ENCODE measurements at regions not wholly inside any gene's neighbourhood (a gene's known extent, or its start where the extent isn't known, plus 50 kb on each side); places are given as distances from the start of the nearest gene placed in this dataset.

DNA sequence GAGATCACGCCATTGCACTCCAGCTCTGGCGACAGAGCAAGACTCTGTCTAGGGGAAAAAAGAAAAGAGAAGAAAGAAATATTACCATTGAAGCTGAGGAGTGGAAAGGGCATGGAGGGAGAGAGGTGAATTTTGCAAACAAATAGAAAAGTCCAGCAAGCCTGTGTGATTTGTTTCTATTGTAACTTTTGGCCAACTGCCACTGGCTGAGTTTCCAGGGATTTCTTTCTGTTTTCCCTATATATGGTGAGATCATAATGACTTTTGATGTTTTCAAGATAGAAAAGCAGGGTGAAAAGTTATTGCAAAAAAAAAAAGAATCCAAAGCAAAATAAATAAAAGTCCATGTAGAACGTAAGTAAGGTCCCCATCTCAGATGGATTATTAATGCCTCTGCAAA is 184.2 kb upstream of the RALGAPA2 start:
- no peak overlapping the region for H3K27ac ChIP-seq (ENCODE audit: low read length)
- H3K9me2 ChIP-seq (replicated peaks; ENCODE audit: insufficient read depth, low read length) = no peaks in the 10 kb centered on the region
- no peaks in the 10 kb centered on the region for H3K4me1 ChIP-seq (ENCODE audit: low read length)
- no peak overlapping the region for H3K4me3 ChIP-seq (ENCODE audit: low read length)
- DNase-seq = no peak
- no peaks in the 10 kb centered on the region for H3K27me3 ChIP-seq (ENCODE audit: low read length)
- H3K9ac ChIP-seq (ENCODE audit: low read length) = no peak overlapping the region
- no peak overlapping the region for H3K4me2 ChIP-seq (ENCODE audit: low read depth, low read length, poor library complexity, severe bottlenecking)
- H3K79me2 ChIP-seq (ENCODE audit: low read length) = no peaks in the 10 kb centered on the region
- H3K36me3 ChIP-seq (ENCODE audit: insufficient read depth, low read length) = no peaks in the 10 kb centered on the region
- no peaks in the 10 kb centered on the region for H3K9me3 ChIP-seq (ENCODE audit: low read length)
- no peak overlapping the region for H2AFZ ChIP-seq (ENCODE audit: low read length)
- no peaks in the 10 kb centered on the region for H4K20me1 ChIP-seq (ENCODE audit: insufficient read depth, low read depth, low read length)

- Histone ChIP-seq H3K27me3 (ENCODE audit: low read length) (no peaks in the 10 kb centered on the region), H3K4me2 (ENCODE audit: low read depth, low read length, poor library complexity, severe bottlenecking) (no peak overlapping the region), H3K9ac (ENCODE audit: low read length) (no peak overlapping the region), H3K4me1 (ENCODE audit: low read length) (no peaks in the 10 kb centered on the region), H2AFZ (ENCODE audit: low read length) (no peak overlapping the region), H3K27ac (ENCODE audit: low read length) (no peak overlapping the region), H3K9me2 (replicated peaks; ENCODE audit: insufficient read depth, low read length) (no peaks in the 10 kb centered on the region), H3K4me3 (ENCODE audit: low read length) (no peak overlapping the region), H3K36me3 (ENCODE audit: insufficient read depth, low read length) (no peaks in the 10 kb centered on the region), H4K20me1 (ENCODE audit: insufficient read depth, low read depth, low read length) (no peaks in the 10 kb centered on the region), H3K79me2 (ENCODE audit: low read length) (no peaks in the 10 kb centered on the region), H3K9me3 (ENCODE audit: low read length) (no peaks in the 10 kb centered on the region)
- no peak for DNase-seq
These were observed 183.1 kb upstream of the RALGAPA2 start for GRCh38 chr20:20895537-20895936.

DNA sequence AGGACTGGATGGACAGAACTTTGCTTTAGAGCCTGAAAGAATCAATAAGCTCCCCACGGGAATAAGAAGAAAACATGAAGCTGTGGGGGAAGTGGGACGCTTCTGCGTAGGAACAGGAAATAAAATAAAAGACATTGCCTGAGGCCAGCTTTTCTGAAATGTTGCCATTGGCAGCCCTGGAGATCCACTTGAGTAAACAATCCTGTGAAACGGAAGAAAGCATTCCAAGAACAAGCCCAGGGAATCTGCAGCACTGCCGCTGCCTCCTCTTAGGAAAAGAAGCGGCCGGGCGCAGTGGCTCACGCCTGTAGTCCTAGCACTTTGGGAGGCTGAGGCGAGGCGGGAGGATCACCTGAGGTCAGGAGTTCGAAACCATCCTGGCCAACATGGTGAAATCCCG is 182.3 kb upstream of the RALGAPA2 start:
- Histone ChIP-seq H2AFZ (ENCODE audit: low read length) (no peak overlapping the region), H3K27ac (ENCODE audit: low read length) (no peak overlapping the region), H3K36me3 (ENCODE audit: insufficient read depth, low read length) (no peaks in the 10 kb centered on the region), H3K9ac (ENCODE audit: low read length) (no peak overlapping the region), H4K20me1 (ENCODE audit: insufficient read depth, low read depth, low read length) (no peaks in the 10 kb centered on the region), H3K9me2 (replicated peaks; ENCODE audit: insufficient read depth, low read length) (no peaks in the 10 kb centered on the region), H3K4me3 (ENCODE audit: low read length) (no peak overlapping the region), H3K27me3 (ENCODE audit: low read length) (no peaks in the 10 kb centered on the region), H3K4me1 (ENCODE audit: low read length) (no peaks in the 10 kb centered on the region), H3K9me3 (ENCODE audit: low read length) (no peaks in the 10 kb centered on the region), H3K79me2 (ENCODE audit: low read length) (no peaks in the 10 kb centered on the region), H3K4me2 (ENCODE audit: low read depth, low read length, poor library complexity, severe bottlenecking) (no peak overlapping the region)
- no peak for DNase-seq

GRCh38 chr20:20894280-20894679 is 181.8 kb upstream of the RALGAPA2 start:
- Histone ChIP-seq H3K27ac (ENCODE audit: low read length) (no peak overlapping the region), H3K79me2 (ENCODE audit: low read length) (no peaks in the 10 kb centered on the region), H3K36me3 (ENCODE audit: insufficient read depth, low read length) (no peaks in the 10 kb centered on the region), H2AFZ (ENCODE audit: low read length) (no peak overlapping the region), H3K4me1 (ENCODE audit: low read length) (no peaks in the 10 kb centered on the region), H3K9me2 (replicated peaks; ENCODE audit: insufficient read depth, low read length) (no peaks in the 10 kb centered on the region), H3K9me3 (ENCODE audit: low read length) (no peaks in the 10 kb centered on the region), H4K20me1 (ENCODE audit: insufficient read depth, low read depth, low read length) (no peaks in the 10 kb centered on the region), H3K9ac (ENCODE audit: low read length) (no peak overlapping the region), H3K4me3 (ENCODE audit: low read length) (no peak overlapping the region), H3K4me2 (ENCODE audit: low read depth, low read length, poor library complexity, severe bottlenecking) (no peak overlapping the region), H3K27me3 (ENCODE audit: low read length) (no peaks in the 10 kb centered on the region)
- DNase-seq = no peak

- Histone ChIP-seq H3K9me3 (ENCODE audit: low read length) (no peaks in the 10 kb centered on the region), H4K20me1 (ENCODE audit: insufficient read depth, low read depth, low read length) (no peaks in the 10 kb centered on the region), H3K4me3 (ENCODE audit: low read length) (no peak overlapping the region), H3K27me3 (ENCODE audit: low read length) (no peaks in the 10 kb centered on the region), H3K4me1 (ENCODE audit: low read length) (no peaks in the 10 kb centered on the region), H3K36me3 (ENCODE audit: insufficient read depth, low read length) (no peaks in the 10 kb centered on the region), H3K9me2 (replicated peaks; ENCODE audit: insufficient read depth, low read length) (no peaks in the 10 kb centered on the region), H3K27ac (ENCODE audit: low read length) (no peak overlapping the region), H3K79me2 (ENCODE audit: low read length) (no peaks in the 10 kb centered on the region), H2AFZ (ENCODE audit: low read length) (no peak overlapping the region), H3K4me2 (ENCODE audit: low read depth, low read length, poor library complexity, severe bottlenecking) (no peak overlapping the region), H3K9ac (ENCODE audit: low read length) (no peak overlapping the region)
- no peak for DNase-seq
These were observed 179.9 kb upstream of the RALGAPA2 start for GRCh38 chr20:20892328-20892727.

- no peaks in the 10 kb centered on the region for H3K9me3 ChIP-seq (ENCODE audit: low read length)
- H3K27me3 ChIP-seq (ENCODE audit: low read length) = no peaks in the 10 kb centered on the region
- no peak overlapping the region for H3K4me2 ChIP-seq (ENCODE audit: low read depth, low read length, poor library complexity, severe bottlenecking)
- no peaks in the 10 kb centered on the region for H4K20me1 ChIP-seq (ENCODE audit: insufficient read depth, low read depth, low read length)
- no peak overlapping the region for H3K9ac ChIP-seq (ENCODE audit: low read length)
- no peak for DNase-seq
- no peaks in the 10 kb centered on the region for H3K4me1 ChIP-seq (ENCODE audit: low read length)
- no peak overlapping the region for H3K4me3 ChIP-seq (ENCODE audit: low read length)
- H3K36me3 ChIP-seq (ENCODE audit: insufficient read depth, low read length) = no peaks in the 10 kb centered on the region
- no peak overlapping the region for H3K27ac ChIP-seq (ENCODE audit: low read length)
- no peak overlapping the region for H2AFZ ChIP-seq (ENCODE audit: low read length)
- no peaks in the 10 kb centered on the region for H3K79me2 ChIP-seq (ENCODE audit: low read length)
- H3K9me2 ChIP-seq (replicated peaks; ENCODE audit: insufficient read depth, low read length) = no peaks in the 10 kb centered on the region
These were observed 178.3 kb upstream of the RALGAPA2 start for GRCh38 chr20:20890751-20891150.

DNA sequence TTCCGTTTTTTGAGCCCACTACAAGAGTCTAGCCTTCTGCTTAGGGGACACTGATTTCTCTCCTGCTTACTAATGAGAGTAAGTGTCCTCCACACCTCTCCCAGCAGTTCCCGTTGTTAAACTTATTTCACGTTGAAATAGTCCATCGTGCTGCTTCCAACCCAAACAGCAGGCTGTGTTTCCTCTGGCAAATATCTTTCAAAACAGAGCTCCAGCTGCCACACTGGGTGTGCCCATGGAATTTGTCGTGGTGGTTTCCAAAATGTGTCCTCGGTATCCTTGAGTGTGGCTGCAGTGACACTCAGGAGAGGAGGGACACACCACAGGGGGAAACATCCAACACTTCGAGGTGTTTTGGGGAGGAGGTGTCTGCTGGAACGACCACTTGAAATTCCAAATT is 176.5 kb upstream of the RALGAPA2 start:
- Histone ChIP-seq H3K79me2 (ENCODE audit: low read length) (no peaks in the 10 kb centered on the region), H3K27me3 (ENCODE audit: low read length) (no peaks in the 10 kb centered on the region)

GRCh38 chr20:20888266-20888656 is 175.8 kb upstream of the RALGAPA2 start:
- H3K4me1 ChIP-seq (ENCODE audit: low read length) = no peaks in the 10 kb centered on the region
- no peaks in the 10 kb centered on the region for H3K27me3 ChIP-seq (ENCODE audit: low read length)
- no peaks in the 10 kb centered on the region for H3K9me3 ChIP-seq (ENCODE audit: low read length)
- H2AFZ ChIP-seq (ENCODE audit: low read length) = no peak overlapping the region
- no peak for DNase-seq
- no peak overlapping the region for H3K9ac ChIP-seq (ENCODE audit: low read length)
- H3K79me2 ChIP-seq (ENCODE audit: low read length) = no peaks in the 10 kb centered on the region
- no peaks in the 10 kb centered on the region for H4K20me1 ChIP-seq (ENCODE audit: insufficient read depth, low read depth, low read length)
- H3K4me2 ChIP-seq (ENCODE audit: low read depth, low read length, poor library complexity, severe bottlenecking) = no peak overlapping the region
- no peaks in the 10 kb centered on the region for H3K9me2 ChIP-seq (replicated peaks; ENCODE audit: insufficient read depth, low read length)
- H3K36me3 ChIP-seq (ENCODE audit: insufficient read depth, low read length) = no peaks in the 10 kb centered on the region
- no peak overlapping the region for H3K27ac ChIP-seq (ENCODE audit: low read length)
- no peak overlapping the region for H3K4me3 ChIP-seq (ENCODE audit: low read length)

More for the DNA sequence above, 176.5 kb upstream of the RALGAPA2 start:
- Histone ChIP-seq H3K4me2 (ENCODE audit: low read depth, low read length, poor library complexity, severe bottlenecking) (no peak overlapping the region), H3K4me3 (ENCODE audit: low read length) (no peak overlapping the region), H3K9me2 (replicated peaks; ENCODE audit: insufficient read depth, low read length) (no peaks in the 10 kb centered on the region), H3K27ac (ENCODE audit: low read length) (no peak overlapping the region), H3K4me1 (ENCODE audit: low read length) (no peaks in the 10 kb centered on the region), H3K9me3 (ENCODE audit: low read length) (no peaks in the 10 kb centered on the region), H3K9ac (ENCODE audit: low read length) (no peak overlapping the region), H2AFZ (ENCODE audit: low read length) (no peak overlapping the region), H3K36me3 (ENCODE audit: insufficient read depth, low read length) (no peaks in the 10 kb centered on the region), H4K20me1 (ENCODE audit: insufficient read depth, low read depth, low read length) (no peaks in the 10 kb centered on the region)
- DNase-seq = no peak

GRCh38 chr20:20887593-20888265 is 175.3 kb upstream of the RALGAPA2 start:
- DNase-seq = no peak
- H3K4me1 ChIP-seq (ENCODE audit: low read length) = no peaks in the 10 kb centered on the region
- H4K20me1 ChIP-seq (ENCODE audit: insufficient read depth, low read depth, low read length) = no peaks in the 10 kb centered on the region
- no peak overlapping the region for H3K4me3 ChIP-seq (ENCODE audit: low read length)
- no peak overlapping the region for H3K4me2 ChIP-seq (ENCODE audit: low read depth, low read length, poor library complexity, severe bottlenecking)
- no peak overlapping the region for H3K9ac ChIP-seq (ENCODE audit: low read length)
- H3K9me2 ChIP-seq (replicated peaks; ENCODE audit: insufficient read depth, low read length) = no peaks in the 10 kb centered on the region
- no peaks in the 10 kb centered on the region for H3K36me3 ChIP-seq (ENCODE audit: insufficient read depth, low read length)
- no peaks in the 10 kb centered on the region for H3K27me3 ChIP-seq (ENCODE audit: low read length)
- H3K27ac ChIP-seq (ENCODE audit: low read length) = no peak overlapping the region
- no peaks in the 10 kb centered on the region for H3K9me3 ChIP-seq (ENCODE audit: low read length)
- no peaks in the 10 kb centered on the region for H3K79me2 ChIP-seq (ENCODE audit: low read length)
- H2AFZ ChIP-seq (ENCODE audit: low read length) = no peak overlapping the region

Measured in Karpas-422 (cell line).